ENCODE measurements at regions not wholly inside any gene's neighbourhood (a gene's known extent, or its start where the extent isn't known, plus 50 kb on each side); places are given as distances from the start of the nearest gene placed in this dataset.

DNA sequence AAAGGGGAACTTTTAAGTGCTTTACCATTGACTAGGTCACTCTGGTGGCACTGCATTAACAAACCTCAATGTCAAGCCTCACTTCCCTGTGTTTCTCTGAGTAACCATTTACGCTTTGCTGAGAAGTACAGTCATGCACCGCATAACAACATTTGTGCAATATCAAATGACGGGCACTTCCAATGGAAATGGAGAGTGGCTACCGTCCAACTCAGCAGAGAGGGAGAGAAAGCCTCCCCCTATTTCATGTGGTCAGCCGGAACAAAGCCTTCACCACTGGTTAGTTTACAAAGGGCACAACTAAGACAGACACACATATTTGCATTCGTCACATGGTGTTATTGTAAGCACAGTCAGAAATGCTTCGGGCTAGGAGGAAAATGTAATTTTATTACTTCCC is 117.3 kb downstream of the RASSF10 start:
- TF ChIP-seq POLR2A (IDR thresholded peaks at IDR 0.05; ENCODE audit: low read depth), result no peak
- TF ChIP-seq, protein P1, sequence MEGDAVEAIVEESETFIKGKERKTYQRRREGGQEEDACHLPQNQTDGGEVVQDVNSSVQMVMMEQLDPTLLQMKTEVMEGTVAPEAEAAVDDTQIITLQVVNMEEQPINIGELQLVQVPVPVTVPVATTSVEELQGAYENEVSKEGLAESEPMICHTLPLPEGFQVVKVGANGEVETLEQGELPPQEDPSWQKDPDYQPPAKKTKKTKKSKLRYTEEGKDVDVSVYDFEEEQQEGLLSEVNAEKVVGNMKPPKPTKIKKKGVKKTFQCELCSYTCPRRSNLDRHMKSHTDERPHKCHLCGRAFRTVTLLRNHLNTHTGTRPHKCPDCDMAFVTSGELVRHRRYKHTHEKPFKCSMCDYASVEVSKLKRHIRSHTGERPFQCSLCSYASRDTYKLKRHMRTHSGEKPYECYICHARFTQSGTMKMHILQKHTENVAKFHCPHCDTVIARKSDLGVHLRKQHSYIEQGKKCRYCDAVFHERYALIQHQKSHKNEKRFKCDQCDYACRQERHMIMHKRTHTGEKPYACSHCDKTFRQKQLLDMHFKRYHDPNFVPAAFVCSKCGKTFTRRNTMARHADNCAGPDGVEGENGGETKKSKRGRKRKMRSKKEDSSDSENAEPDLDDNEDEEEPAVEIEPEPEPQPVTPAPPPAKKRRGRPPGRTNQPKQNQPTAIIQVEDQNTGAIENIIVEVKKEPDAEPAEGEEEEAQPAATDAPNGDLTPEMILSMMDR (IDR thresholded peaks at IDR 0.05), result no peak
- no peak for TF ChIP-seq EP300 (IDR thresholded peaks at IDR 0.05)
